A549 (cell line): ENCODE measurements at regions not wholly inside any gene's neighbourhood (a gene's known extent, or its start where the extent isn't known, plus 50 kb on each side); places are given as distances from the start of the nearest gene placed in this dataset.

Experiments used
- CHD4 ChIP-seq: fragments of 200-600 bp; sonication (generic); IDR thresholded peaks from 2 replicates; pipeline ENCODE4 v1.6.1; 2016; ENCODE audit warnings: antibody characterized with exemption, mild to moderate bottlenecking, borderline replicate concordance
- CTCF ChIP-seq: fragments of >200 bp; sonication (Bioruptor Twin); formaldehyde crosslinking; IDR thresholded peaks from 3 replicates; pipeline ENCODE4 v1.5.1; 2016
- EP300 ChIP-seq, 2 experiments: fragments of >200 bp; sonication (Bioruptor Twin); formaldehyde crosslinking; IDR thresholded peaks; 2 replicates in 1 of 2; 3 replicates in 1 of 2; pipeline ENCODE4 v1.6.1; 2016 to 2017
- HDAC2 ChIP-seq: fragments of 200-600 bp; sonication (generic); IDR thresholded peaks from 2 replicates; pipeline ENCODE4 v1.6.1; 2016
- MAX ChIP-seq: IDR thresholded peaks from 2 replicates; pipeline ENCODE4 v1.6.1; 2012
- MYC ChIP-seq: IDR thresholded peaks from 2 replicates; pipeline ENCODE4 v1.6.1; 2012; ENCODE audit warnings: mild to moderate bottlenecking, inconsistent platforms, low read length, improper control_type of control experiment, borderline replicate concordance
- POLR2A ChIP-seq: IDR thresholded peaks from 2 replicates; pipeline ENCODE4 v1.6.1; 2012; ENCODE audit warnings: mild to moderate bottlenecking, low read length
- SREBF2 ChIP-seq: fragments of 450-650 bp; IDR thresholded peaks from 2 replicates; pipeline ENCODE4 v1.6.1; 2014; ENCODE audit warnings: mild to moderate bottlenecking, moderate library complexity

- TF ChIP-seq CTCF (no peak), HDAC2 (no peak), POLR2A (no peak), MAX (no peak), CHD4 (no peak), MYC (no peak), EP300 (IDR thresholded peaks at IDR 0.05) (no peak), SREBF2 (no peak)
Observed at GRCh38 chr9:90058182-90058763, 453.5 kb downstream of the GADD45G start.
